HG03066 (cell line): ENCODE measurements at regions not wholly inside any gene's neighbourhood (a gene's known extent, or its start where the extent isn't known, plus 50 kb on each side); places are given as distances from the start of the nearest gene placed in this dataset.

Experiments used
- ATAC-seq: cut with Tn5 transposase; IDR thresholded peaks from one replicate; pipeline ENCODE4 v1.9.1; 2021; ENCODE audit warnings: low read depth; ENCODE audit not compliant: unreplicated experiment

DNA sequence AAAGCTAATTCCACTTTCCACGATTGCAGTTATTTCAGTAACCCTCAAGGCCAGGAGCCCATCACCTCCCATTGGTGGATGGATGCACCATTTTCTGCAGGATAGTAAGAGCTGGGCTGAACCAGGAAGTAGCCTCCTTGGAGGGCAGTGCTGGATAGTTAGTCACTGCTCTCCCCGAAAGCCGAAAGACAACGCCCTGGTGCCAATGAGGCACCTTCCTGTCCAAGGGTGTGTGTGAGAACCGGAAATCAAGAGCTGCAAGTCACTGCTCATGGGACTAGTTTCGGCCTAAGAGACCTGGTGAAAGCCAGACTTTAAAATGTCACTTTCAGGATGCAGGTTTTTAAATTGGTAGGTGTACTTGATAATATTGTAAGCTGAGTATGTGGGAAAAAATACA, 203.8 kb upstream of the HS3ST1 start:
- no peak for ATAC-seq

DNA sequence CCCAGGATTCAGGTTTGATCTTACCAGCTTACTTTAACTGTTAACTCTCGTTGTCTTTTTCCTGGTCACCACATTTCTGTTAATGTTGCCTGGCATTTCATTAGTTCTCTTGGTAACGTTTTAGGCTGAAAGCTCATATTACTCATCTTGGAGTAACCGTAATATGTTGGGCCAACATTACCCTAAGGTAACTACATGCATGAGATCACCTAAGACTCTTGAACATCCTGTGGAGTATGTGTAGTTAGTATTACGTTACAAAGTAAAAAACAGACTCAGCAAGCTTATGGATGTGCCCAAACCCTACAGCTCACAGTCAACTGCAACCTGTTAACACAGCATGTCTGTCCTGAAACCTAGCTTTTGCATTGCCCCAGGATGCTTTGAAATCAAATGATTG, 203.3 kb upstream of the HS3ST1 start:
- no peak for ATAC-seq

DNA sequence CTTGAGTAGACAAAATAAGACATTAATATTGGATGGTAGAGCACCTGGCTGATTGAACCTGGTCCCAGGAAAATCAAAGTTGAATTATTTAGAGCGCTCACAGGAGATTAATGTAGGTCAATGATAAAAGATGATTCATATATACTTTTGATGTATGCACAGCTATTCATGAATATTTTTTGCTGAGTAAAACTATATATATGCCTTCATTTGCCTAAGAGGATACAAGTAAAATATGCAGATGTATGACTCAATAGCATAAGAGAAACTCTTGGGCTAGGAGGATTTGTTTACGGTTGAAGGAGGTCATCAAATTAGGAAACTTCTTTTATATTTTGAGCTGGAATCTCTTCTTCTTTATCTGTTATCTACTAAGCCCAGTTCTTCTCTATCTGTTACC, 202.7 kb upstream of the HS3ST1 start:
- no peak for ATAC-seq

DNA sequence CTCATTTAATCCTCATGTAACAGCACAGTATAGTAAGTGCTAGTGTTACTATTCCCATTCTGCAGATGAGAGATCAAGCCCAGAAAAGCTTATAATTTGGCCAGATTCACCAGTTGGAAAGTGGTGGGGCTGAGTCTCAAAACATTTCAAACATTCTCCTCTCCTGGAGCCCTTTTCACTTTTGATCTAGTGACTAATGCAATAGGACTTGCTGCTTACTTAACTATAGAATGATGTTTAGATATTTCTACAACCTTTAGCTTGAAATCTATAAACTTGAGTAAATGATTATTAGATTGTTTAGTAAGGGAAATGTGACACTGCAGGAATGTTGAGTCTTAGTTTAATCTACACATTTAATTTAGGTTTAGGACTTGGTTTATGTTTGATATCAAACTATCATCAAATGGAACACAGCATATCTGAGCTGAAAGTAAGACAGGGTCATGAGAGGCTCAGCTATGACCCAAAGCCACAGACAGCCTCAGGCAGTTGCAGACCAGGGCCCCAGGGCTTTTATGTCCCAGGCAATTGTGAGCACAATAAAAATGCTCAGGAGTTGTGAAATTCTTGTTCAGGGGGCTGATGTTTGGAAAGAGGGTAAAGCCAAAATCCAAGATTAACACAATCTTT, 199.5 kb upstream of the HS3ST1 start:
- ATAC-seq = no peak

DNA sequence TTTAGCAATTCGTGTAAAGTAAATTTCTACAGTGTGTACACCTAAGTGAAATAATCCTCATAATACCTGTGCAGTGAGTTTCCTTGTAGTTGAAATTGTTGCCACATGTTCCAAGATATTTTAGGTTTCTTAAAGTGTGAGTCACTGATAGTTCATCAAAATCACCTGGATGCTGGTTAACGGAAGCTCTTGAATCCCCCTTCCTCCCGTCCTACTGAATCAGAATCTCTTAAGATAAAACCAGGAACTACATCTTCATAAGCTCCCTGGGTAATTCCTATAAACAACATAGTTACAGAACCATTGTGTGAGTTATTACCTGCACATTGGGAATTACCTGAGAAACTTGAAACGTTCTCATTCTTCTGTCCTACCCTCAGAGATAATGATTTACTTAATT, 197.4 kb upstream of the HS3ST1 start:
- no peak for ATAC-seq

DNA sequence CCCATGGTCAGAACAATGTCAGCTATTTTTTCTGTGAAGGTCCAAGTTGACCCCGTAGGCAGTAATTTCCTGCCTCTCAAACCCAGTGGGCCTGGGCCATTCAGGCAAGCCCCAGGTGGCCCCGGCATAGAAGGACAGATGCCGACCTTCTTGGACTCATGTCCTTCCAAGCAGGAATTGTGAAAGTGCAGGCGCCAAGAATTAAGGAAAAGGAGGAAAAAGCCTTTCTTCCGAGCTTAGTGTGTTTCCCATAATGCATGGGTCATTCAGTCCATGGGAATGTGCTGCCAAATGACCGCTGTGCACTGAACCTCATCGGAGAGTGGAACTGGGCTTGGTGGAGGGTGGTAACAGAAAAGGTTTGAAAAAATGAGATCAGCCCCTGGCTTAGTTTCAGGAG, 196.5 kb upstream of the HS3ST1 start:
- no peak for ATAC-seq

DNA sequence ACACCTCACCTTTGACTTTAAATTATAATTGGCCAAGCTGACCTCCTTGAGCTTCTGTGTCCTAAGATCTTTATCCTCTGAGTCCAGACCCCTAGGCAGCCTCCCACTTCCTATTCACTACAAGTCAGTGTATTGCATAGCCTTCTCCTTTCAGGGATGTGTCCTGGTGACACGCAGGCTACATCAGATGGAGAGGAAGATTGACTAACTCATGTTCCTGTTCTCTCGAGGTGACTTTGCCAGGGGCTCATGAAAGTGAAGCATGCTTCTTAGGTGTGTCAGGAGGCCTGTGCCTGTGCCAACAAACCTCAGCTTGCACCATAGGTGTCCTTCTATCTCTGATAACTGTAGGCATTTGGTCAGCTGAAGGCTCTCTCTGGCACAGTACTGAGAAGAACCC, 195.7 kb upstream of the HS3ST1 start:
- no peak for ATAC-seq

DNA sequence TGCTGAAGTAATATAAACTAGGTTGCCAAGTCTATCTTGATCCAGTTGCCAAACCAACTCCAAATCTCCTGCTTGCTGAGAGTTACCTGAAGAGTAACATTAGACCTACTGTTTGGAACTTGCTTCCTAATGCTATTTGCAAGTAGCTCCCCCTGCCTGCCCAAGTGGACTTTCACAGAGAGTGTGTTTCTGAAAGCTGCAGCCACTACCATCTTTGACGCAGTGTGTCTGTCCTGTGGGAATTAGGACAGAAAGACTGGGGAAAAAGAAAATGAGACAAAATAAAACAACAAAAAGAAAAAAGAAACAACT, 195.0 kb upstream of the HS3ST1 start:
- ATAC-seq = no peak

DNA sequence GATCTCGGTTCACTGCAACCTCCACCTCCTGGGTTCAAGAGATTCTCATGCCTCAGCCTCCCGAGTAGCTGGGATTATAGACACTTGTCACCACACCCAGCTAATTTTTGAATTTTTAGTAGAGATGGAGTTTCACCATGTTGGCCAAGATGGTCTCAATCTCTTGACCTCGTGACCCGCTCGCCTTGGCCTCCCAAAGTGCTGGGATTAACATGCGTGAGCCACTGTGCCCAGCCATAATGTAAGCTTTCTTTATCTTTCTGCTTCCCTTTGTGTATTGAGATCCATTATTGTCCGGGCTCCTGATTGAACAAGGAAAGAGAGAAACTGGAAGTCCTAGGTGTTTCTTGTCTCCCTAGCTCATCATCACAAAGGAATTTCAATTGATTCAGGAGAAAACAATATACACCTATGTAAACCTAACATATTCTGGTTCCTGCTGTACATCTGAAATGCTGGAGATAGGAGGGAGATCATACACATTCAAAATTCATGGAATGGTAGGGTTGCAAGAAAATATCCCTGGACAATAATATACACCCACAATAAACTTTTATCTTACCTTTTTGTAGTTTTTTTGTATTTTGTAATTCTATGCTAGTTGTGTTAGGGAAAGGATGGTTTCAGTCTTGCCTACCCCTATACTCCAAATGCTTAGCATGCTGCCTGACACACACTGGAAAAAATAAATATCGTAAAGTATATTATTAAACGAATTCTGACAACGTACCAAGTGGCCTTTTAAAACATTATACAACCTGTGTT, 194.4 kb upstream of the HS3ST1 start:
- ATAC-seq = no peak

DNA sequence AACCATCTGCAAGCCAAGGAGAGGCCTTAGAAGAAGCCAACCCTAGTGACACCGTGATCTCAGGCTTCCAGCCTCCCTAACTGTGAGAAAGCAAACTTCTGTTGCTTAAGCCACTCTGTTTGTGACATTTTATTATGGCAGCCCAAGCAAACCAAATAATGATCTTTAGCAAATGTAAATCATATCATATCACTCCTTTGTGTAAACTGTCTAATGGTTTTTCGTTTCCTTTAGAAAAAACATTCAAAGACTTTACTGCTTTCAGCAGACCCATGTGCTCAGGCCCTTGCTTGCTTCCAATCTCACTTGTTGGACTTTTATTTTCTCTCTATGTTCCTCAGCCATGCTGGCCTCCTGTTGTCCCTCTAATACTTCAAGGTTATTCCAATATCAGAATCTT, 192.2 kb upstream of the HS3ST1 start:
- no peak for ATAC-seq

DNA sequence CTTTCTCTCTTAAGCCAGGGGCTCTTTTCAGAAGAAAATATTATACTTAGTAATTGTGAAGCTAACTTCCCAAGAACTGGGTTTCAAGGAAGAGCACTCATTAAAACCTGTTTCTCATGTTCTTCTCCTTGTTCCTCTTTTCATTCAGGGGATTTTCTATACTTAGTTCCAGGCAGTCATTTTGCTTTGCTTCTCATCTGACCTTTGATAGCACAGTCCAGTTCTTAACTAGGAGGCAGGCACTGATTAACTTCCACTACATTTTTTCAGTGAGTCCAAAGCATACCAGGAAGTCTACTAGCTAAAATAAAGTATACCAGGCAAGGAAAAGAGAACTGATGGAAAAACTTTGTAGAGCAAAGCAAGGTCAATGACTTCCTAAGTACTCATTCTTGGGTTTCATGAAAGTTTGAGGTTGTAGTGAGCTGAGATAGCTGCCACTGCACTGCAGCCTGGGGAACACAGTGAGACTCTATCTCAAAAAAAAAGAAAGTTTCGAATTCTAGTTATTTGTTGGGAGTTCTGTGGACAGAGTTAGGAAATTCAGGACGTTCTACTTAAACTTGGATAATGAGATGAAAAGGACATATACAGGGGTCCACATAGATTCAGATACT, 190.1 kb upstream of the HS3ST1 start:
- ATAC-seq = no peak

DNA sequence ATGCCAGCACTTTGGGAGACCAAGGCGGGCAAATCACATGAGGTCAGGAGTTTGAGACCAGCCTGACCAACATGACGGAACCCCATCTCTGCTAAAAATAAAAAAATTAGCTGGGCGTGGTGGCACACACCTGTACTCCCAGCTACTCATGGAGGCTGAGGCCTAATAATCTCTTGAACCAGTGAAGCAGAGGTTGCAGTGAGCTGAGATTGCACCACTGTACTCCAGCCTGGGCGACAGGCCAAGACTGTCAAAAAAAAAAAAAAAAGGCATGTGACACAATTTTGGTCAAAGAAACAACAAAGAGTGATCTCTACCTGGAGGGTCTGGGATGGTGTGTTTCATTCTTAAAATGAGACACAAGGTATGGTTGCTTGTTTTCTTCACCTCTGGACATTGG, 188.2 kb upstream of the HS3ST1 start:
- ATAC-seq = no peak

DNA sequence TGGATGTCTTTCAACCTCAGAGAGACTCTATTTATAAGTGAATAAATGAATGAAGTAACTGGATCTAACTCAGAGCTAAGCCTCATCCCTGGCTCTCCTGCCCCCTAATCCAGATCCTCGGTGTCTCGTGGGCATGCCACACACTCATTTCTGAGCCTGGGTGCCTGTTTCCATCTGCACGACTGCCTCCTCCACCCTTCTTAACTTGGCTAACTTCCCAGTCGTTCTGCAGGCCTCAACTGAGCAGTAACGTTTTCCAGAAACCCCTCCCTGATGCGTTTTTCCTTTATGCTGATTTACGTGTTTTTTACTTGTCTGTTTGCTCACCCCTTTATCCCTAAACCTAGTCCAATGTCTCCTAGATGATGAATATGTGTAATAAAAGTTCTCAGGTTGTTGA, 186.9 kb upstream of the HS3ST1 start:
- ATAC-seq = no peak

DNA sequence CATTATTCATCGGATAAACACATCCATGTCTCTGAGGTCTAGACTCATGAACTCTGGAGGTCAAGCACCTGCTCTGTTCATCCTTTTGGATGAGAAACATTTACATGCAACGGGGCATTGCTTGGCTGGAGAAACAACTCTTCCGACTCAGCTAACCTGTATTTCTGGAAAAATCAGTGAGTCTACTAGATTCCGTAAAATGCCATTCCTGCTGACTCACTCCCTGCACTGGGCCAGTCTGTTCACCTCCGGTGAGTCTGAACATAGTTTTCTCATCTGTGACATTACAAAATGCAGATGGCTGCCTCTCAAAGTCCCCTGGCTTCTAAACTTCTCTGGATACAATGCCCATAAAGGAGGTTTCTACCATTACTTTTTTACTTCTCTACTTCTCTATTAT, 185.7 kb upstream of the HS3ST1 start:
- no peak for ATAC-seq

DNA sequence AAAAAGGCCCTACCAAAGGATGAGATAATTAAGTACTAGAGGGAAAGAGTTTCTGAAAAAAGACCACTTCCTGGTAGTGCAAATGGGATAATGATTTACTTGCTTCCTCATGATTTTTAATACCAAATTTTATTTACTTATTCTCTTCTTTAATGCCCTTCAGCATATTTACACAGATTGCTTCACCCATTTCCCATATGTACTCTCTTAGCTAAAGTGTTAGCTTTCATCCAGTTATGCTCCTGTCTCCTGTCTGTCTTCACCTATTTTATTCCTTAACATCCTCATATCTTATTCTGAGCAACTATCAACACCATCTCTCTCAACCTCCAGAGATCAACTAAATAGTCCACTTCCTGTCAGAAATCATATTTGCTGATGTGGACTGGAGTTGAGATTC, 183.2 kb upstream of the HS3ST1 start:
- no peak for ATAC-seq

DNA sequence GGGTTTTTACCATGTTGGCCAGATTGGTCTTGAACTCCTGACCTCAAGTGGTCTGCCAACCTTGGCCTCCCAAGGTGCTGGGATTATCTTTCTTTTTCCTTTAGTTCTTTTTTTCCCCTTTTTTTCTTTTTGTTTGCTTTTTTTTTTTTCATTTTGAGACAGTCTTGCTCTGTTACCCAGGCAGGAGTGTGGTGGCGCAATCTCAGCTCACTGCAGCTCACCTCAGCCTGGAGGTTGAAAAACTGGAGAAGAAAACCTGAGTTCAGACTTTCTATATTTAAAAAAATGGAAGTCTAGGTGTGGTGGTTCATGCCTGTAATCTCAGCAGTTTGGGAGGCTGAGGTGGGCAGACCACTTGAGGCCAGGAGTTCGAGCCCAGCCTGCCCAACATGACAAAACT, 181.1 kb upstream of the HS3ST1 start:
- no peak for ATAC-seq

DNA sequence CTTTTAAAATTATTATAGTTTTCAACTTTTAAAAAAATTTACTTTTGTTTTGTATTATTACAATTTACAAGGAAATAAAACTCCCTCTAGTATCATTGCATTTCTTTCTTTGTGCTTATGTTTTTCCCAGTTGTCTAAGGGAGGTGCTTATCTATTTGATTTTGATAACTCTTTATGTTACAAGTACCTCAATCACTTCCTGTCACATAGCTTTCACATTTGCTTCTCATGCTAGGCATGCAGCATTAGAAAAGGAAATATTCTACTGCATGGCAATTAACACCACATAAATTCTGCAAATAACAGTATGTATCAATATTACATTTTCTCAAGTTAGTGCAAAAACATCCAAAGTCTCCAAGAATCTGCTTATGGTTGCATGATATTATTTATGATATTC, 180.3 kb upstream of the HS3ST1 start:
- no peak for ATAC-seq

DNA sequence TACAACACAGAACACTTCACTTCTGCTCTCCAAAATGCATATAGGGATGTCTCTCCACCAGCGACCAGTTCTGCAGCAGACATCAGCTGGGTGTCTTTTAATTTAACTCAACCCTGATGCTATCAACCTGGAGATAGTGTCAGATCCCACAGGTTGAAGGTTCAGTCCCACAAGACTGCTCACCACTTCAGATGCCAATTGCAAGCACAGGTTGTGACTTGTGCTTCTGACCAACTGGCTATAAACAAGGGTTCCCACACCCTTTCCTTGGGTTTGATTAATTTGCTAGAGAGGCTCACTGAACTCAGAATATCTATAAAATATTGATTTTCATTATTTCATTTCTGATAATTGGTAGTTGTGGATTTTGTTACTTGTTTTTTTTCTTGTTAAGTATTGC, 177.4 kb upstream of the HS3ST1 start:
- ATAC-seq = no peak

DNA sequence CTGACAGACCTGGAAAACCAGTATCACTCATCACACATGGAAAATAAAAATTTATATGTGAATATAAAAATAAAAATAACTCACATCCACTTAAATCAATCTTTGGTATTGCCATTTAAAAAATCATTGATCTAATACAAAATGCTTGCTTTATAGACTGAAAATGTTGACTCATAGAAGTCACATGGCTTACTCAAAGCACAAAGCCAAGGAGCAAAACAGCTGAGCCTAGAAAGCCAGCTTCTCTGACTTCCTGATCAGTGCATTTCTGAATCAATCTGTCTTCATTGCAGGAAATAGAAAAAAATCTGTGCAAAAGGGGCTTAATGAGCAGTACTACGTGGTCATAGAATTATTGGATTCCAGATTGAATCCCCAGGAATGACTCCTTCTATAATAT, 176.9 kb upstream of the HS3ST1 start:
- ATAC-seq = no peak

DNA sequence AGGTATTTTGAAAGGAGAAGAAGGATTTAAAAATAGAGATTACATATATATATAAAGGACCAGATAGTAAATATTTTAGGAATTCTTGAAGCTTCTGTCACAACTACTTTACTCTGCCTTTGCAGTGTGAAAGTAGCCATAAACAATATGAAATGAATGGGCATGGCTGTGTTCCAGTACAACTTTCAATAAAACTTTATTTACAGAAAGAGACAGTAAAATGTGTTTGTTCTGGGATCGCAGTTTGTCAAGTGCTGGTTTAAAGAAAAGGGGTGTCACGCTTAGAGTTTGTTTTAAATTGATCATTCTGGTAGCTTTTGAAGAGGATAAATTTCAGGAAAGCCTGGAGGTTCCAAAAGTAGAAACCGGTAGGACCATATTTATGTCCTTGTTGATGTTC, 176.1 kb upstream of the HS3ST1 start:
- no peak for ATAC-seq

DNA sequence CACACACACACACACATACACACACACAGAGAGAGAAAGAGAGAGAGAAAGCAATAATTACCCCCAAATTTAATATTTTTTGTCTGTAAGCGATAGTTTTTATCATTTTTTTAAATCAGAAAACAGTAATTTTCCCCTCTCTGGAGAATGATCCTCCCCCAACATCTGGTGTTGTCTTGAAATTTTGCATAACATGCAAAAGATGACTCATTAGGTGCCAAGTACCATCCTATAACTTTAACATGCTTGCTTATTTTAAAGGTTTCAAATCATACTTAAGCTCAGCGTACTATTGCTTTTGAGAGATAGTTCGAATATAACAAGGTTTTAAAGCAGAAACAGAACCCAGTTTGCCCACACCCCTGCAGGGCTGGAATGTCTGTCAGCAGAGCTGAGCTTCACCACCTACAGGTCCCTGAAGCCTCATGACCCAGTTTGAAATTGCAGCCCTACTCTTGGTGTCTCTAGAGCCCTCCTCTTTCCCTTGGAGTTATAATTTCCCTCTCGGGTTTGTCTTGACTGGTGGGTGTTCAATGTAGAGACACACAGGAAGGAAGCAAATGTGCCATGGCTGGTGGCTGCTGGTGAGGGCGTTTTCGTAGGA, 175.0 kb upstream of the HS3ST1 start:
- no peak for ATAC-seq
